GM21717 (cell line): ENCODE measurements at regions not wholly inside any gene's neighbourhood (a gene's known extent, or its start where the extent isn't known, plus 50 kb on each side); places are given as distances from the start of the nearest gene placed in this dataset.

Experiments used
- ATAC-seq: cut with Tn5 transposase; IDR thresholded peaks from one replicate; pipeline ENCODE4 v1.9.1; 2021; ENCODE audit warnings: mild to moderate bottlenecking, moderate library complexity; ENCODE audit not compliant: unreplicated experiment

DNA sequence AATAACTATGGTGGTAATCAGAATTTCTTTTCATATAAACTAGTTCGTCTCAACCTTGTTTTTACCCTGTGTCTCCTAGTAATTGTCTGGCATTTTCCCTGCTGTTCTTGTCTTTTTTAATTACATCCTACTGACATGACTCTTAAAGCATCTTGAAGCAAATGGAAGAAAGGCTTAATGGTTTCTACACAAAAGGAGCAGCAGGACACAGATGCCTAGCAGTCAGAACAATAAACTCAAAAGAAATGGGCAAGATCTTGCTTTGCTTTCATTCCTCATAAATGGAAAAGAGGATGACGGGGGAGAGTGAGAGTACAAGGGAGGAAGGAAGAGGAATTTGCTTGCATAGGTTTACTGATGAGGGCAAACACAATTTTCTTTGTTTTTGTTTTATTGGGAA lies 293.2 kb upstream of the EMCN start:
- no peak for ATAC-seq

DNA sequence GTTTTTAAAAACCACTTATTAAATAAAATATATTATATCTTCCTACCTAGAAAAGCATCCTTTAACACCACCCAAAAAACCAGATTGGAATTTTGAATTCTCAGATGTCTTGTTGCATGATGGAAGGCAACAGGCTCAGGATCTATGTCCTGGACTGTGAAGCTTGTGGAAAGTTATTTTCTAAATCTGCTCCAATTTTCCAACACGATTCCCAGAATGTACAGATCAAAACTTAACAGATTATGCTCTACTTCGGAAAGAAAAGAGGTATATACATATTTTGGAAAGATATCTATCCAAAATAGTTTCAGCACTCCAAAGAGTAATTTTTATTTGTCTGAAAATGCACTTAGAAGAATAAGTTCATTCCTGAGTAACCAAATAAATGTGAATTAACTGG lies 291.7 kb upstream of the EMCN start:
- ATAC-seq = no peak

GRCh38 chr4:100806988-100807387 lies 289.2 kb upstream of the EMCN start:
- no peak for ATAC-seq

DNA sequence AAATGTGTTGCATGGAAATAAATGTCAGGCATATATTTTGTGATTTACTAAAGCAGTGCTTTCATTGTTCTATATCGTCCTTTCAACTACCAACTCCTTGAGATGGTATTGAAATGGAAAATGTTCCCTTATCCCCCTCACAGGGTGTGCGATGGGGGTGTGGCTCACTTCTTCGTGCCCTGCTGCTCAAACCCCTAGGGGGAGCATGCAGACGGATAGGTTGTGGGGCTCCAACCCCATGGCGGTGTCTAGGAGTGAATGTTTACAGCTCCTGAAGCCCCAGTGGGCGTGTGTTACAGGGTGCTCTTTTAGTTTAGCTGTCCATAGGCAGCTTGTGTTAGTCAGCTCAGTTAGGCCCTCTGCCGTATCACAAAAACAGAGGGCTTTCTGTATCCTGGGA lies 287.7 kb upstream of the EMCN start:
- no peak for ATAC-seq

- ATAC-seq = no peak
Observed at GRCh38 chr4:100804576-100805360, 286.9 kb upstream of the EMCN start.

- no peak for ATAC-seq
Observed at GRCh38 chr4:100803751-100804150, 285.9 kb upstream of the EMCN start.

GRCh38 chr4:100799761-100800539 lies 282.1 kb upstream of the EMCN start:
- no peak for ATAC-seq

- no peak for ATAC-seq
Observed at GRCh38 chr4:100797791-100798190, 280.0 kb upstream of the EMCN start.

GRCh38 chr4:100797356-100797755 lies 279.5 kb upstream of the EMCN start:
- no peak for ATAC-seq

DNA sequence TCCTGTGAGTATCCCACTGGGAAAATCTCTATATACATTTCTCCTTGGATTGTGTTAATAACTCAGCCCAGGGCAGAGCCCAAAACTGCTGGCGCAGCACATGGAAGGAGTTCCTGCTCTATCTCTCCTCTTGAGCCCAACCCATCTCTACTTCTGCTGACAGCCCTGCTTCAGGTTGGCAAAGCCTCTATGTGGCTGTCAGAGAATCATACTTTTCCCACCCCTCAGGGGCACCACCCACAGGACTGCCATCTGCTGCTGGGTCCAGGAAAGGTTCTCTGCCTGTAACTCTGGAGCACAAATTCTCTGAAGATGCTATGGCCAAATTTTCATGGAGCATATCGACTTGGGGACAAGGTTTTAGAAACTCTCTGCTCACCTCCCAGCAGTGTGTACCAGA lies 278.5 kb upstream of the EMCN start:
- ATAC-seq = no peak

- no peak for ATAC-seq
Observed at GRCh38 chr4:100795581-100795980, 277.8 kb upstream of the EMCN start.

GRCh38 chr4:100790836-100791615 lies 273.2 kb upstream of the EMCN start:
- no peak for ATAC-seq

GRCh38 chr4:100789991-100790390 lies 272.2 kb upstream of the EMCN start:
- ATAC-seq = no peak

- ATAC-seq = no peak
Observed at GRCh38 chr4:100786481-100786880, 268.7 kb upstream of the EMCN start.

- ATAC-seq = no peak
Observed at GRCh38 chr4:100782356-100782755, 264.5 kb upstream of the EMCN start.

- ATAC-seq = no peak
Observed at GRCh38 chr4:100781435-100781834, 263.6 kb upstream of the EMCN start.

DNA sequence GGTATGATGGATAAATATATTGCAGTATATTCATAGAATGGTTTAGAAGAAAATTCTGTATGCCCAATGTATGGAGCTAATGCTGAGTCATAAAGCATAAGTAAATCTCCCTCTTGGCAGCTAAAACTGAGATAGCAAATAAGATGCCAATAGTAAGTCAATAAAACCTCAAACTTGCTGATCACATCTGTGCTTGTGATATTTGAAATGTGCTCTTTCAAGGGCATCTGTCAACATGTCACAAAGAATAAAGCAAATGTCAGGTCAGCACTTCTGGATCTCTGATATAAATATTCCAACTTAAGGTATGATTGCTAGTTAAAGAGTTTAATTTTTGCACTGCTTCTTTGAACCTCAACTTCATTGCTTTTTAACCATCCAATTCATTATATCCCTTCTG lies 262.3 kb upstream of the EMCN start:
- ATAC-seq = no peak

DNA sequence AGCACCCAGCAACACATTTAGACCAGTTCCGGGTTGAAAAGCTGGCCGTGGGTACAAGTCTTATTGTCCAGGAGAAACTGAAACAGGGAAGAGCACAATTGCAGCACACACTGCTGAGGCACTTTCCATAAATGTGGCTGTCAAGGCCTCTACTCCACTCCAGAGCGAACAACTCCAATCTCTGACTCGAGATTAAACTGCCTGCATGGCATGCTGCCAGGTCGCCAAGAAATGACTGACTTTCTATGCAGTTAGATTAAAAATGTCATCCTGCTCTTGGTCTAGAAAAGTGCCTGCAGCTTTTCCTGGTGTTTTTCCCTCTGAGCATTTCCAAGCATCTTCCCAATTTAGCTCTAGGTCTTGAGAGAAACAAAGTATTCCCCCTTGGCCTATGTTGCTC lies 260.6 kb upstream of the EMCN start:
- no peak for ATAC-seq

DNA sequence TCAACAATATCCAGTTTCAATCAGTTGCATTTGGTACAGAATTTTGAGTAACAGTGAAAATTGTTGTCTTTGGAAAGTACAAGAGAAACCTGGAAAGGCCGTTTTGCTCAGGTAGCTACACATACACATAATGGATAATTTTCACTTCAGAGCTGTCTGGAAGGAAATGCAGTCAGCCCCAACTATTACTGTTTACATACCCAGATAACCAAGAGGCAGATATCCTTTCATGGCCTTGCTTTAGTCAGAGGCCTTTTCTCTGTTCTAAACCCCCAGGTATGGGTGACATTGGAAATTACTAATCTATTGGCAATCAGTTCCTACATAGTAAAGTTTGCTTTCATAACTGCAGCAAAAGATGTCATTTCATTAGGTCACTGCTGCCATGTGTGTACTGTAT lies 244.9 kb upstream of the EMCN start:
- ATAC-seq = no peak

- ATAC-seq = no peak
Observed at GRCh38 chr4:100754751-100755150, 236.9 kb upstream of the EMCN start.

DNA sequence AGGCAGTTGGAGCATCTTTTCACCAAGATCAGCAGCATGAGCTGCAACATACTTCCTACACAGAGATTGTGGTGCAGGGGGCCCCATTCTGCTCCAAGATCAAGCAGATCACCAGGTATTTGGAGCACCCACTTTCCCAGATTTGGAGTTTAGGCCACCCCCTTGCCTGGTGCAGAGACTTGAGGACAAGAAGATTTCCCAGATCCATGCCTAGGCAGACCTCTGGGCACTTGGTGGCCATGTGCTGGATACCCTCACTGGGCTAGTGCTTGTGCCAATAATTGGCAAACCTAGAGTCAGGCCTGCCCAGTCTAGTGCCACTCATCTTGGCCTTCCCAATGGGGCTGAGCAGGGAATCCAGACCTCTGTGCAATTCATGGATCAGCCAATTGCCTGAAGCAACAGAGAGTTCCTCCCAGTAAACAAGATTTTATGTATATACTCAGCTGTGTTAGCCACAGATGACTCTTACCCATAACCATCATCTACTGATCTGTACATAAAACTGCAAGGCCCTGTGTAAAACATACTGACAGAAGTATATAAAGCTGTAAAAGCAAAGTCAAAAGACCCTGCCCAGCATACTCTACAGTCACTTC lies 228.4 kb upstream of the EMCN start:
- ATAC-seq = no peak
